Endothelial cell of umbilical vein (primary cell): ENCODE measurements at regions not wholly inside any gene's neighbourhood (a gene's known extent, or its start where the extent isn't known, plus 50 kb on each side); places are given as distances from the start of the nearest gene placed in this dataset.

Experiments used
- BruUV-seq: library from RNA; stranded (reverse); fragments of 400-500 nt; replicated peaks from 2 replicates; lab custom pipeline; 2021; lab: Mats Ljungman, UMichigan
- CTCF ChIA-PET: fragments of 300-600, 350-600 bp; sonication (Branson Sonifier 250); formaldehyde crosslinking; loops from one replicate; lab custom pipeline; 2021; ENCODE audit warnings: antibody characterized with exemption, inconsistent platforms; lab: Charles Lee
- POLR2A ChIA-PET: fragments of 300-600, 350-600 bp; sonication (Branson Sonifier 250); formaldehyde crosslinking; loops from one replicate; lab custom pipeline; 2021; ENCODE audit warnings: antibody characterized with exemption, inconsistent platforms; lab: Charles Lee
- DNase-seq: peaks from one replicate; pipeline ENCODE4 v3.0.0-alpha.2; 2011; ENCODE audit warnings: low read depth, low spot score
- FAIRE-seq: peaks from 2 replicates; lab custom pipeline; 2011; peaks lifted over from hg19 to GRCh38; lab: Jason Lieb, UNC
- H2AFZ ChIP-seq: 2 replicates; pipeline ENCODE4 v1.6.0; 2012; ENCODE audit warnings: low read depth, low read length, control low read depth, inconsistent platforms
- H3K27ac ChIP-seq: 2 replicates; pipeline ENCODE4 v1.5.1; 2011; ENCODE audit warnings: low read depth, mild to moderate bottlenecking, control low read depth, low read length, moderate library complexity; ENCODE audit not compliant: insufficient read depth
- H3K27me3 ChIP-seq, 2 experiments: 2 replicates each; pipeline versions ENCODE4 v1.6.0 to v1.6.1; 2011; ENCODE audit warnings: low read length in 2 of 2, mixed read lengths in 1 of 2; ENCODE audit not compliant: control insufficient read depth in 2 of 2, insufficient read depth in 2 of 2
- H3K36me3 ChIP-seq, 2 experiments: 2 replicates in 1 of 2; 3 replicates in 1 of 2; pipeline ENCODE4 v1.5.1; 2011; ENCODE audit warnings: low read length in 2 of 2, mild to moderate bottlenecking in 1 of 2, moderate library complexity in 1 of 2; ENCODE audit not compliant: control insufficient read depth in 2 of 2, insufficient read depth in 2 of 2; ENCODE audit errors: extremely low read depth in 1 of 2
- H3K4me1 ChIP-seq: 3 replicates; pipeline ENCODE4 v1.5.1; 2011; ENCODE audit warnings: mild to moderate bottlenecking, low read length; ENCODE audit not compliant: control insufficient read depth, insufficient read depth; ENCODE audit errors: extremely low read depth
- H3K4me2 ChIP-seq: 2 replicates; pipeline ENCODE4 v1.6.1; 2011; ENCODE audit warnings: low read length, control low read depth, mixed read lengths; ENCODE audit not compliant: insufficient read depth
- H3K4me3 ChIP-seq, 3 experiments: fragments of 200-600 bp in 1 of 3; sonication (generic), shearing (Covaris generic) in 1 of 3; replicated peaks in 1 of 3; 2 replicates each; pipeline ENCODE4 v1.5.1; 2011 to 2016; ENCODE audit warnings: control low read depth in 3 of 3, low read length in 3 of 3, mild to moderate bottlenecking in 2 of 3, inconsistent platforms in 1 of 3, low read depth in 1 of 3, moderate library complexity in 1 of 3; ENCODE audit not compliant: insufficient read depth in 1 of 3
- H3K79me2 ChIP-seq: 2 replicates; pipeline ENCODE4 v1.6.0; 2012; ENCODE audit warnings: low read length, inconsistent platforms; ENCODE audit not compliant: control insufficient read depth, insufficient read depth
- H3K9ac ChIP-seq: replicated peaks from 2 replicates; pipeline ENCODE3; 2011; ENCODE audit warnings: low read length, control low read depth; ENCODE audit not compliant: insufficient read depth; ENCODE audit errors: extremely low read depth
- H3K9me1 ChIP-seq: replicated peaks from 3 replicates; pipeline ENCODE4 v1.6.0; 2011; ENCODE audit warnings: mild to moderate bottlenecking, low read length; ENCODE audit not compliant: control insufficient read depth, insufficient read depth; ENCODE audit errors: extremely low read depth
- H3K9me3 ChIP-seq: replicated peaks from 2 replicates; pipeline ENCODE4 v1.5.1; 2012; ENCODE audit warnings: low read length, inconsistent platforms; ENCODE audit not compliant: control insufficient read depth, insufficient read depth
- H4K20me1 ChIP-seq: replicated peaks from 2 replicates; pipeline ENCODE3; 2011; ENCODE audit warnings: mild to moderate bottlenecking, low read length; ENCODE audit not compliant: control insufficient read depth, insufficient read depth; ENCODE audit errors: extremely low read depth
- CTCF ChIP-seq, 2 donors: IDR thresholded peaks; 1 replicate in 1 of 2; 2 replicates in 1 of 2; pipeline ENCODE4 v1.5.1; 2011; ENCODE audit warnings: low read length in 2 of 2, mild to moderate bottlenecking in 2 of 2, moderate library complexity in 2 of 2, control low read depth in 1 of 2, inconsistent platforms in 1 of 2, low read depth in 1 of 2; ENCODE audit not compliant: insufficient read depth in 1 of 2; ENCODE audit errors: extremely low read depth in 1 of 2
- EZH2 ChIP-seq: IDR thresholded peaks from 2 replicates; pipeline ENCODE4 v1.6.1; 2012; ENCODE audit warnings: borderline replicate concordance, low read depth, mild to moderate bottlenecking, moderate library complexity, low read length, inconsistent platforms; ENCODE audit not compliant: severe bottlenecking
- FOS ChIP-seq: IDR thresholded peaks from 2 replicates; pipeline ENCODE4 v1.6.1; 2011; ENCODE audit warnings: mild to moderate bottlenecking, low read length, moderate library complexity, borderline replicate concordance; ENCODE audit not compliant: insufficient read depth
- GATA2 ChIP-seq: IDR thresholded peaks from 2 replicates; pipeline ENCODE4 v1.7.0; 2011; ENCODE audit warnings: low read depth, mild to moderate bottlenecking, moderate library complexity, mixed read lengths, low read length; ENCODE audit not compliant: insufficient read length, insufficient read depth
- JUN ChIP-seq: IDR thresholded peaks from 2 replicates; pipeline ENCODE4 v1.6.1; 2011; ENCODE audit warnings: borderline replicate concordance, low read depth; ENCODE audit not compliant: insufficient read length, insufficient read depth
- MAX ChIP-seq: IDR thresholded peaks from 2 replicates; pipeline ENCODE4 v1.6.1; 2011; ENCODE audit not compliant: insufficient read depth, insufficient read length
- MYC ChIP-seq: IDR thresholded peaks from one replicate; pipeline ENCODE4 v1.6.1; 2011; ENCODE audit warnings: mild to moderate bottlenecking, low read depth, low read length
- POLR2A ChIP-seq: IDR thresholded peaks from 2 replicates; pipeline ENCODE4 v1.6.1; 2012; ENCODE audit warnings: low read depth, mild to moderate bottlenecking, control low read depth, low read length
- POLR2AphosphoS5 ChIP-seq: IDR thresholded peaks from 2 replicates; pipeline ENCODE4 v1.6.1; 2012; ENCODE audit warnings: low read depth, mild to moderate bottlenecking, control low read depth, low read length, moderate library complexity; ENCODE audit not compliant: insufficient read depth
- dilution Hi-C: fragments of 300-500 bp; cut with MboI; formaldehyde crosslinking; loops from one replicate; pipeline ENCODE4 v1.15.0; 2019; ENCODE audit warnings: low sequenced_read_pairs; ENCODE audit not compliant: extremely low pct_ligation_motif_present
- intact Hi-C: fragments of 100-400 bp; cut with micrococcal nuclease; formaldehyde crosslinking; loops from one replicate; pipeline ENCODE4 v1.10.0; 2022

- POLR2A ChIA-PET: no interaction called here
- TF ChIP-seq EZH2 (no peak), GATA2 (no peak), POLR2A (no peak), FOS (no peak), JUN (no peak), POLR2AphosphoS5 (no peak), CTCF (IDR thresholded peaks at IDR 0.05; ENCODE audit: extremely low read depth in 1 of 2, insufficient read depth in 1 of 2, low read depth in 1 of 2, low read length in 2 of 2) (no peak), MYC (no peak), MAX (no peak)
- dilution Hi-C loops (no loop called here), intact Hi-C loops (no loop called here)
- Histone ChIP-seq H3K9me1 (no peaks in the 10 kb centered on the region), H2AFZ (no peak overlapping the region), H3K4me2 (no peak overlapping the region), H3K27ac (no peak overlapping the region), H3K4me1 (no peaks in the 10 kb centered on the region), H4K20me1 (no peaks in the 10 kb centered on the region), H3K27me3 (no peaks in the 10 kb centered on the region), H3K36me3 (no peaks in the 10 kb centered on the region), H3K4me3 (no peak overlapping the region), H3K9ac (no peak overlapping the region), H3K79me2 (no peaks in the 10 kb centered on the region), H3K9me3 (no peaks in the 10 kb centered on the region)
- FAIRE-seq (no peak), DNase-seq (no peak)
- BruUV-seq: no TSS peak
- CTCF ChIA-PET: interaction anchor here (1.1 kb wide), 1 partner anchor 12 kb away, joined by 4 read pairs; no protein-coding TSS in a partner anchor
Measured at GRCh38 chr5:39559923-39560322, 135.1 kb upstream of the DAB2 start.
